SK-N-MC (cell line): ENCODE measurements at regions not wholly inside any gene's neighbourhood (a gene's known extent, or its start where the extent isn't known, plus 50 kb on each side); places are given as distances from the start of the nearest gene placed in this dataset.
"Not testable (repeated sequence)": the region's sequence is repeated elsewhere in the genome, so short reads cannot be mapped to it uniquely, and the experiment has no call there.

Source experiments
- DNase-seq: peaks from one replicate; pipeline ENCODE4 v3.0.0-alpha.2; 2011; ENCODE audit warnings: low read depth, low spot score
- H3K27ac ChIP-seq: fragments of 200-600 bp; sonication (generic); 2 replicates; pipeline ENCODE4 v1.5.1; 2016; ENCODE audit warnings: mixed run types
- H3K36me3 ChIP-seq: fragments of 200-600 bp; sonication (generic); 2 replicates; pipeline ENCODE4 v1.6.1; 2017; ENCODE audit warnings: antibody characterized with exemption, low read length, mixed read lengths; ENCODE audit not compliant: insufficient read depth
- H3K4me3 ChIP-seq: fragments of 200-600 bp; sonication (generic); 2 replicates; pipeline ENCODE4 v1.5.1; 2016
- H3K9ac ChIP-seq: fragments of 200-600 bp; sonication (generic); 2 replicates; pipeline ENCODE4 v1.8.0; 2017; ENCODE audit warnings: mixed run types, mixed read lengths; ENCODE audit not compliant: insufficient read length
- H3K9me3 ChIP-seq: fragments of 200-600 bp; sonication (generic); 2 replicates; pipeline ENCODE4 v1.6.1; 2017; ENCODE audit warnings: low read depth, mild to moderate bottlenecking, antibody characterized with exemption, low read length, moderate library complexity, mixed read lengths
- EZH2 ChIP-seq: fragments of 200-600 bp; sonication (generic); IDR thresholded peaks from one replicate; pipeline ENCODE4 v1.6.1; 2017; ENCODE audit warnings: antibody characterized with exemption
- FOXP2 ChIP-seq: optimal IDR thresholded peaks from 2 replicates; pipeline ENCODE3; 2011; ENCODE audit warnings: mild to moderate bottlenecking, moderate library complexity; ENCODE audit not compliant: insufficient read depth; ENCODE audit errors: extremely low read length, control extremely low read depth
- POLR2AphosphoS5 ChIP-seq: IDR thresholded peaks from 2 replicates; pipeline ENCODE4 v1.6.1; 2012; ENCODE audit warnings: mild to moderate bottlenecking, low read depth, low read length, borderline replicate concordance

- no peak for TF ChIP-seq POLR2AphosphoS5
- TF ChIP-seq FOXP2, result no peak
- no peak for TF ChIP-seq EZH2
- DNase-seq, result no peak
- H3K27ac ChIP-seq, result no peak overlapping the region
- no peak overlapping the region for H3K4me3 ChIP-seq
- no peaks in the 10 kb centered on the region for H3K9me3 ChIP-seq
- no peak overlapping the region for H3K9ac ChIP-seq
- no peaks in the 10 kb centered on the region for H3K36me3 ChIP-seq
Observed at GRCh38 chr4:23957465-23957864, 67.6 kb upstream of the PPARGC1A start.

- Histone ChIP-seq H3K27ac (no peak overlapping the region), H3K36me3 (no peaks in the 10 kb centered on the region), H3K9ac (no peak overlapping the region), H3K4me3 (no peak overlapping the region), H3K9me3 (no peaks in the 10 kb centered on the region)
- no peak for TF ChIP-seq EZH2
- TF ChIP-seq FOXP2, result no peak
- TF ChIP-seq POLR2AphosphoS5, result no peak
- DNase-seq, result no peak
Observed at GRCh38 chr4:23956601-23957364, 66.9 kb upstream of the PPARGC1A start.

- no peak for DNase-seq
- Histone ChIP-seq H3K4me3 (no peak overlapping the region), H3K36me3 (no peaks in the 10 kb centered on the region), H3K27ac (no peak overlapping the region), H3K9ac (no peak overlapping the region), H3K9me3 (no peaks in the 10 kb centered on the region)
- TF ChIP-seq POLR2AphosphoS5 (no peak), EZH2 (no peak), FOXP2 (no peak)
Observed at GRCh38 chr4:23952258-23952657, 62.4 kb upstream of the PPARGC1A start.

- Histone ChIP-seq H3K36me3 (no peaks in the 10 kb centered on the region), H3K9me3 (no peaks in the 10 kb centered on the region), H3K27ac (no peak overlapping the region), H3K4me3 (no peak overlapping the region), H3K9ac (no peak overlapping the region)
- TF ChIP-seq EZH2 (no peak), FOXP2 (no peak), POLR2AphosphoS5 (no peak)
- DNase-seq, result no peak
Observed at GRCh38 chr4:23947826-23948225, 58.0 kb upstream of the PPARGC1A start.

GRCh38 chr4:23946299-23946698 is 56.5 kb upstream of the PPARGC1A start:
- Histone ChIP-seq H3K9ac (no peak overlapping the region), H3K27ac (no peak overlapping the region), H3K4me3 (no peak overlapping the region), H3K36me3 (no peaks in the 10 kb centered on the region), H3K9me3 (no peaks in the 10 kb centered on the region)
- DNase-seq, result no peak
- no peak for TF ChIP-seq POLR2AphosphoS5
- TF ChIP-seq EZH2, result no peak
- no peak for TF ChIP-seq FOXP2

- no peak overlapping the region for H3K4me3 ChIP-seq
- DNase-seq, result no peak
- H3K9ac ChIP-seq, result no peak overlapping the region
- no peak overlapping the region for H3K27ac ChIP-seq
- H3K9me3 ChIP-seq, result no peaks in the 10 kb centered on the region
- no peak for TF ChIP-seq EZH2
- no peak for TF ChIP-seq FOXP2
- no peak for TF ChIP-seq POLR2AphosphoS5
- no peaks in the 10 kb centered on the region for H3K36me3 ChIP-seq
Observed at GRCh38 chr4:23945451-23946017, 55.7 kb upstream of the PPARGC1A start.

GRCh38 chr4:23944556-23944955 is 54.7 kb upstream of the PPARGC1A start:
- not testable (repeated sequence) for H3K9ac ChIP-seq, H3K36me3 ChIP-seq, H3K27ac ChIP-seq, H3K9me3 ChIP-seq, H3K4me3 ChIP-seq, DNase-seq

- Histone ChIP-seq H3K36me3 (no peaks in the 10 kb centered on the region), H3K9me3 (no peaks in the 10 kb centered on the region), H3K9ac (no peak overlapping the region), H3K27ac (no peak overlapping the region), H3K4me3 (no peak overlapping the region)
- TF ChIP-seq FOXP2 (no peak), POLR2AphosphoS5 (no peak), EZH2 (no peak)
- no peak for DNase-seq
Observed at GRCh38 chr4:23943478-23943877, 53.6 kb upstream of the PPARGC1A start.

- Histone ChIP-seq H3K27ac (no peak overlapping the region), H3K9me3 (no peaks in the 10 kb centered on the region), H3K9ac (no peak overlapping the region), H3K4me3 (no peak overlapping the region), H3K36me3 (no peaks in the 10 kb centered on the region)
- no peak for DNase-seq
- no peak for TF ChIP-seq POLR2AphosphoS5
- TF ChIP-seq EZH2, result no peak
- TF ChIP-seq FOXP2, result no peak
Observed at GRCh38 chr4:23942471-23942870, 52.6 kb upstream of the PPARGC1A start.
